Neutrophil (primary cell): ENCODE measurements at regions not wholly inside any gene's neighbourhood (a gene's known extent, or its start where the extent isn't known, plus 50 kb on each side); places are given as distances from the start of the nearest gene placed in this dataset.

Experiments used
- H3K27ac ChIP-seq: fragments of 200-600 bp; sonication (generic); 2 replicates; pipeline ENCODE4 v1.5.1; 2016; ENCODE audit warnings: mild to moderate bottlenecking, moderate library complexity
- H3K27me3 ChIP-seq: fragments of 200-600 bp; sonication (generic); 2 replicates; pipeline ENCODE4 v1.6.0; 2016; ENCODE audit warnings: mild to moderate bottlenecking
- H3K36me3 ChIP-seq: fragments of 200-600 bp; sonication (generic); 2 replicates; pipeline ENCODE4 v1.5.1; 2017
- H3K4me1 ChIP-seq, 2 experiments: fragments of 200-600 bp in 1 of 2; sonication (generic) in 1 of 2; 1 replicate in 1 of 2; 2 replicates in 1 of 2; pipeline versions ENCODE4 v1.5.1 to v1.6.1; 2013 to 2016; ENCODE audit warnings: low read depth in 1 of 2, low read length in 1 of 2, mild to moderate bottlenecking in 1 of 2, moderate library complexity in 1 of 2; ENCODE audit not compliant: control insufficient read depth in 1 of 2, insufficient read depth in 1 of 2
- H3K4me3 ChIP-seq, 2 experiments: fragments of 200-600 bp in 1 of 2; sonication (generic) in 1 of 2; 1 replicate in 1 of 2; 2 replicates in 1 of 2; pipeline ENCODE4 v1.5.1; 2013 to 2016; ENCODE audit warnings: low read depth in 1 of 2, low read length in 1 of 2, mild to moderate bottlenecking in 1 of 2, moderate library complexity in 1 of 2
- H3K9me3 ChIP-seq: fragments of 200-600 bp; sonication (generic); 2 replicates; pipeline ENCODE4 v1.5.1; 2016
- TF ChIP-seq, protein P1 (sequence below): fragments of 200-600 bp; sonication (generic); IDR thresholded peaks from 2 replicates; pipeline ENCODE4 v1.5.1; 2016; ENCODE audit warnings: antibody characterized with exemption

GRCh38 chr13:91264484-91264883, 83.0 kb upstream of the MIR17HG start:
- H3K27ac ChIP-seq, result no peak overlapping the region
- H3K4me3 ChIP-seq, result no peak overlapping the region
- TF ChIP-seq, protein P1, sequence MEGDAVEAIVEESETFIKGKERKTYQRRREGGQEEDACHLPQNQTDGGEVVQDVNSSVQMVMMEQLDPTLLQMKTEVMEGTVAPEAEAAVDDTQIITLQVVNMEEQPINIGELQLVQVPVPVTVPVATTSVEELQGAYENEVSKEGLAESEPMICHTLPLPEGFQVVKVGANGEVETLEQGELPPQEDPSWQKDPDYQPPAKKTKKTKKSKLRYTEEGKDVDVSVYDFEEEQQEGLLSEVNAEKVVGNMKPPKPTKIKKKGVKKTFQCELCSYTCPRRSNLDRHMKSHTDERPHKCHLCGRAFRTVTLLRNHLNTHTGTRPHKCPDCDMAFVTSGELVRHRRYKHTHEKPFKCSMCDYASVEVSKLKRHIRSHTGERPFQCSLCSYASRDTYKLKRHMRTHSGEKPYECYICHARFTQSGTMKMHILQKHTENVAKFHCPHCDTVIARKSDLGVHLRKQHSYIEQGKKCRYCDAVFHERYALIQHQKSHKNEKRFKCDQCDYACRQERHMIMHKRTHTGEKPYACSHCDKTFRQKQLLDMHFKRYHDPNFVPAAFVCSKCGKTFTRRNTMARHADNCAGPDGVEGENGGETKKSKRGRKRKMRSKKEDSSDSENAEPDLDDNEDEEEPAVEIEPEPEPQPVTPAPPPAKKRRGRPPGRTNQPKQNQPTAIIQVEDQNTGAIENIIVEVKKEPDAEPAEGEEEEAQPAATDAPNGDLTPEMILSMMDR, result no peak
- no peaks in the 10 kb centered on the region for H3K4me1 ChIP-seq
- H3K36me3 ChIP-seq, result no peaks in the 10 kb centered on the region
- H3K9me3 ChIP-seq, result no peaks in the 10 kb centered on the region
- no peaks in the 10 kb centered on the region for H3K27me3 ChIP-seq

DNA sequence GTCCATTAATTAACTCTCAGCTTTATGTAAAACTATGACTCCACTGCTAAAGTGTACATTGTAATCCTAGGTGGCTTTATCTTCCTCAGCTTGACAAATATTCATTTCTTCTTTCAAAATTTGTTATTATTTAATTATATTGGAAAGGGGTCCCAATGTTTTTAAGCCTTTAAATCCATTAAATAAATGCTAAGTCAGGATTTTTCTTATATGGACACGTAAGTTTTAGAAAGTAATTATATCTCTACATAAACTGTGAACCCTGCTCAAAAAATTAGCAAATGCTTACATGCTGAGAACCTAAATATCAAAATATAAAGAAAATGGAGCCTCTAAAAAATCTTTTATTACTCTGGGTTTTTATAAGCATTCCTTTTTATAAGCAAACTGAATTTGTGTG, 78.2 kb upstream of the MIR17HG start:
- TF ChIP-seq, protein P1, result no peak
- H3K27ac ChIP-seq, result no peak overlapping the region
- H3K36me3 ChIP-seq, result no peaks in the 10 kb centered on the region
- H3K4me3 ChIP-seq, result no peak overlapping the region
- no peaks in the 10 kb centered on the region for H3K27me3 ChIP-seq
- no peaks in the 10 kb centered on the region for H3K4me1 ChIP-seq
- no peaks in the 10 kb centered on the region for H3K9me3 ChIP-seq

- H3K36me3 ChIP-seq, result no peaks in the 10 kb centered on the region
- no peaks in the 10 kb centered on the region for H3K4me1 ChIP-seq
- H3K27ac ChIP-seq, result no peak overlapping the region
- TF ChIP-seq, protein P1, result no peak
- H3K4me3 ChIP-seq, result no peak overlapping the region
- no peaks in the 10 kb centered on the region for H3K9me3 ChIP-seq
- H3K27me3 ChIP-seq, result no peaks in the 10 kb centered on the region
These were observed 77.5 kb upstream of the MIR17HG start for GRCh38 chr13:91270031-91270430.

- Histone ChIP-seq H3K9me3 (no peaks in the 10 kb centered on the region), H3K4me1 (no peaks in the 10 kb centered on the region), H3K27me3 (no peaks in the 10 kb centered on the region), H3K36me3 (no peaks in the 10 kb centered on the region), H3K27ac (no peak overlapping the region), H3K4me3 (no peak overlapping the region)
- TF ChIP-seq, protein P1, result no peak
These were observed 75.2 kb upstream of the MIR17HG start for GRCh38 chr13:91272235-91272777.

DNA sequence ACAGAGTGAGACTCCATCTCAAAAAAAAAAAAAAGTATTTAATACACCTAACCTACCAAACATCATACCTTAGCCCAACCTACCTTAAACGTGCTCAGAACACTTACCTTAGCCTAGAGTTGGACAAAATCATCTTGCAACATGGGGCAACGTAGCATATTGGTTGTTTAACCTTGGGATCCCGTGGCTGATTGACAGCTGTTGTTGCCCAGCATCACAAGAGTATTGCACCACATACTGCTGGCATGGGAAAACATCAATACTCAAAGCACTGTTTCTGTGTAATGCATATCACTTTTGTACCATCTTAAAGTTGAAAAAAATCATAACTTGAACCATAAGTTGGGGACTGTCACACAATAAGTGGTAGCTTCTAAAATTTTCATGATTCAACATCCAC, 73.8 kb upstream of the MIR17HG start:
- no peaks in the 10 kb centered on the region for H3K4me1 ChIP-seq
- H3K4me3 ChIP-seq, result no peak overlapping the region
- no peaks in the 10 kb centered on the region for H3K36me3 ChIP-seq
- H3K27me3 ChIP-seq, result no peaks in the 10 kb centered on the region
- TF ChIP-seq, protein P1, result no peak
- no peak overlapping the region for H3K27ac ChIP-seq
- no peaks in the 10 kb centered on the region for H3K9me3 ChIP-seq
